Testis (tissue), 2 donors: ENCODE measurements at regions not wholly inside any gene's neighbourhood (a gene's known extent, or its start where the extent isn't known, plus 50 kb on each side); places are given as distances from the start of the nearest gene placed in this dataset.

Experiments
- POLR2A ChIP-seq: fragments of 450-650 bp; IDR thresholded peaks from one replicate; pipeline ENCODE4 v1.6.1; 2017; ENCODE audit warnings: antibody characterized with exemption, mild to moderate bottlenecking, moderate library complexity
- TF ChIP-seq, protein P1 (sequence below), 3 experiments: fragments of 450-650 bp in 2 of 3; fragments of 200-600 bp in 1 of 3; sonication (generic) in 1 of 3; IDR thresholded peaks; one replicate each; pipeline ENCODE4 v1.5.1; 2016 to 2019; ENCODE audit warnings: antibody characterized with exemption in 3 of 3, mild to moderate bottlenecking in 2 of 3, moderate library complexity in 1 of 3

DNA sequence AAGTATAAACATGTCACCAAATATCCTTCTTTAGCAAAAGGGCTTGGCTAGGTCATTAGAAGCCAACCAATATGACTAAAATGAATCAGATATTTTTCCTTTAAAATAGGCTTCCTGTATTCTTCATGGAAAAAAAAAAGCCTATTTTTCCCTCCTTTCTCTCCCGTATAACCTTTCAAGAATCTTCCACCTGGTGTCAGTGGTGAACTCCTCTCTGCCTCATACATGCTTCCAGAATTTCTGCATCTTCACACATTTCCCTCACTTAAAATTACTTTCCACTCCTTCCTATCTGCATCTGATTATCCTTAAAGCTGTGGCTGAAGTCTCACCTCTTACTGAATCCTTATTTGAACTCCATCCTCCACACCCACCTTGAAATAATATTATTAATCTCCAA, 116.9 kb upstream of the FANCL start:
- TF ChIP-seq POLR2A: no peak
- TF ChIP-seq, protein P1, sequence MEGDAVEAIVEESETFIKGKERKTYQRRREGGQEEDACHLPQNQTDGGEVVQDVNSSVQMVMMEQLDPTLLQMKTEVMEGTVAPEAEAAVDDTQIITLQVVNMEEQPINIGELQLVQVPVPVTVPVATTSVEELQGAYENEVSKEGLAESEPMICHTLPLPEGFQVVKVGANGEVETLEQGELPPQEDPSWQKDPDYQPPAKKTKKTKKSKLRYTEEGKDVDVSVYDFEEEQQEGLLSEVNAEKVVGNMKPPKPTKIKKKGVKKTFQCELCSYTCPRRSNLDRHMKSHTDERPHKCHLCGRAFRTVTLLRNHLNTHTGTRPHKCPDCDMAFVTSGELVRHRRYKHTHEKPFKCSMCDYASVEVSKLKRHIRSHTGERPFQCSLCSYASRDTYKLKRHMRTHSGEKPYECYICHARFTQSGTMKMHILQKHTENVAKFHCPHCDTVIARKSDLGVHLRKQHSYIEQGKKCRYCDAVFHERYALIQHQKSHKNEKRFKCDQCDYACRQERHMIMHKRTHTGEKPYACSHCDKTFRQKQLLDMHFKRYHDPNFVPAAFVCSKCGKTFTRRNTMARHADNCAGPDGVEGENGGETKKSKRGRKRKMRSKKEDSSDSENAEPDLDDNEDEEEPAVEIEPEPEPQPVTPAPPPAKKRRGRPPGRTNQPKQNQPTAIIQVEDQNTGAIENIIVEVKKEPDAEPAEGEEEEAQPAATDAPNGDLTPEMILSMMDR (IDR thresholded peaks at IDR 0.05): no peak
